ENCODE measurements at regions not wholly inside any gene's neighbourhood (a gene's known extent, or its start where the extent isn't known, plus 50 kb on each side); places are given as distances from the start of the nearest gene placed in this dataset.

DNA sequence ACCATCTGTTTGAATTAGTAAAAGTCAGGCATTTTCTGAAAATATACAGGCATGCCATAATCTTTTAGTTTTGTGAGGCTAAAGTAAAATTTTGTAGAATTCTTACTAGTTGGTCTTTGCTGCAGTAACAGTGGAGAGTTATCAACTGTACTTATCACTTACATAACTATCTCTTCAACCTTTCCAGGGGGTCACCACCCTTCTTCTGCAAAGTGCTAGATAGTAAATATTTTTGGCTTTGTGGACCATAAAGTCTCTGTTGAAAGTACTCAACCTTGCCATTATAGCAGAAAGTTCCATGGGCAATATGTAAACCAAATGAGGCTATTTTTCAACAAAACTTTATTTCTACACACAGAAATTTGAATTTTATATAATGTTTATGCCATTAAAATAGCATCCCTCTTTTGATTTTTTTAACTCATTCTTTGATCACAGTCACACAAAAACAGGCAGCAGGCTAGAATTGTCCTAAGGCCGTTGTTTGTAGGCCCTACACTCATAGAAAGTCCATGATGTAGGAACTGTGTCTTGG lies 59.5 kb upstream of the KLF6 start:
- DNase-seq (ENCODE audit: low read depth, low spot score) = no peak
- TF ChIP-seq, protein P1, sequence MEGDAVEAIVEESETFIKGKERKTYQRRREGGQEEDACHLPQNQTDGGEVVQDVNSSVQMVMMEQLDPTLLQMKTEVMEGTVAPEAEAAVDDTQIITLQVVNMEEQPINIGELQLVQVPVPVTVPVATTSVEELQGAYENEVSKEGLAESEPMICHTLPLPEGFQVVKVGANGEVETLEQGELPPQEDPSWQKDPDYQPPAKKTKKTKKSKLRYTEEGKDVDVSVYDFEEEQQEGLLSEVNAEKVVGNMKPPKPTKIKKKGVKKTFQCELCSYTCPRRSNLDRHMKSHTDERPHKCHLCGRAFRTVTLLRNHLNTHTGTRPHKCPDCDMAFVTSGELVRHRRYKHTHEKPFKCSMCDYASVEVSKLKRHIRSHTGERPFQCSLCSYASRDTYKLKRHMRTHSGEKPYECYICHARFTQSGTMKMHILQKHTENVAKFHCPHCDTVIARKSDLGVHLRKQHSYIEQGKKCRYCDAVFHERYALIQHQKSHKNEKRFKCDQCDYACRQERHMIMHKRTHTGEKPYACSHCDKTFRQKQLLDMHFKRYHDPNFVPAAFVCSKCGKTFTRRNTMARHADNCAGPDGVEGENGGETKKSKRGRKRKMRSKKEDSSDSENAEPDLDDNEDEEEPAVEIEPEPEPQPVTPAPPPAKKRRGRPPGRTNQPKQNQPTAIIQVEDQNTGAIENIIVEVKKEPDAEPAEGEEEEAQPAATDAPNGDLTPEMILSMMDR (IDR thresholded peaks at IDR 0.05; ENCODE audit: insufficient read depth, low read length, missing control alignments) = no peak
- ChIA-PET POLR2A (no interaction called here), CTCF (no interaction called here)
- H3K4me3 ChIP-seq (ENCODE audit: low read depth, low read length) = no peak overlapping the region

DNA sequence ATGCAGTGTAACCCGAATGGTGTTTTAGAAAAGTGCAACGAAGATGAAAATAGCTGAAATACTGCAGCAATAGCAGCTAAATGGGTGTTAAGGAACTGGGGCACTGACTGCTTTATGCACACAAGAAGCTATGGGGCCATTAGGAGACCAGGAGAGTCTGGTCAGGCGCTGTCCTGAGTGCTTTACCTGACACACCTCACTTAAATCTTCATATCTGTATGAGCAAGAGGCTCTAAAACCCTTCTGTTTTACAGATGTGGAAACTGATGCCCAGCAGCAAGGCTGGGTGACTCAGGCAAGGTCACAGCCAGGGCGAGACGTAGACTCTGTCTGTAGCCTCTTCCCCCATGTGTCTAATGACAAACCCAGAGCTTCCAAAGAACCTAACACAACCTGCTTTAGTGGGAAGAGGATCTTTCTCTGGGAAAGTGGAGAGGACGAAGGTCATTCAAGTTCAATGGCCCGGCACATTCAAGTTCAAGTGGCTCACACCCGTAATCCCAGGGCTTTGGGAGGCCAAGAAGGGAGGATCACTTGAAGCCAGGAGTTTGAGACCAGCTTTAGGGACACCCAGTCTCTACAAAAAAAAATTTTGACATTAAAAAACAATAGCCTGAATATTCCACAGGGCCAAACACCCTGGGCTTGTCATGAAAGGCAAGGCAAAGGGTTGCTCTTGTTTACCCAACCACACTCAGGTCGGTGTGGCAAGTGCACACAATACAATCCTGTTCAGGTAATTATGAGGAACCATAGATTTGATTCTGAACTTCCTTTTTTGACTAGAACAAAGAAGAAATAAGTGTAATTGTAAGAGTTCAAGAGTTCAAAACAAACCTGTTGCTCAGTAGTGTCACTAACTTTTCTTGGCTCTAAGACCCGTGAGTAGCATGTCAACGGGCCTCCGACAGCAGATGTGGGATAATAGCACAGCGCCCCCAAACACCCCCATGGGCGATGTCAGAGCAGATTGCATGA lies 53.7 kb upstream of the KLF6 start:
- CTCF ChIA-PET = interaction anchor here (0.6 kb wide), 1 partner anchor 646 kb away, joined by 3 read pairs; no protein-coding TSS in a partner anchor
- no peak overlapping the region for H3K4me3 ChIP-seq (ENCODE audit: low read depth, low read length)
- DNase-seq (ENCODE audit: low read depth, low spot score) = no peak
- TF ChIP-seq, protein P1 (IDR thresholded peaks at IDR 0.05; ENCODE audit: insufficient read depth, low read length, missing control alignments) = no peak
- POLR2A ChIA-PET = interaction anchor here (0.6 kb wide), 1 partner anchor 49 kb away, joined by 3 read pairs; no protein-coding TSS in a partner anchor

DNA sequence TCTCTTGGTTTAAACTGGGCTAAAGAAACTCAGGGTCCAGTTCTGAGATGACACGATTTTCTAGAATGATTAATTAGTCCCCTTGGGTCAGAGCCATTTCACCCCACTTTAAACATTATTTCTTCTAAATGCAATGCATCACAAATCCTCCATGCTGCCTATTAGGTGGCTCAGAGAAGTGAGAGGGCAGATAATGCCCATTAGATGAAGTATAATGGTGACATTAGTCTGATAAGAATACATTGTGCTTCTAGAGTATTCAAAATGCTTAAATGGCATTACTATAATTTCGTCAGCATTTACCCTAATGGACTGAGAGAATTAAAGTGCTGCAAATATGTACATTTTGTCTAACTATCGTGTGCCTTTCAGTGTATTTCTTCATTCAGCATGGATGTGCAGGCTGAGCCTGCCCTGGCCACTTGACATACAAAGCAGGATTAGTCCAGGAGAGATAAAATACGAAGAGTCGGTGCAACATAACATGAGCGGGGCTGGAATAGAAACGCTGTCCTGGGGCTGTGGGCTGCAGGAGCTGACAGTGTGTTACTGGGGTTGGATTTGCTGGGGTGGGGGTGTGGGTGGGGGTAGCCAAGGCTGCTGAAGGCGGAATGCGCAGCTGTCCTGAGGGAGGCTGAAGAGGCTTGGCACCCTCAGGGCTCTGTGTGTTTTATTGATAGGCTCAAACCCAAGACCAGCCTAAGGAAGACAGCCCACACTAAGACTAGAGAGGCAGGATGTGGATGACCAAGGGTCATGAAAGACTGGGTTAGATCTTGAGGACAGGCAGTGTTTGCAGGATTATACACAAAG lies 52.8 kb upstream of the KLF6 start:
- no peak for DNase-seq (ENCODE audit: low read depth, low spot score)
- no peak overlapping the region for H3K4me3 ChIP-seq (ENCODE audit: low read depth, low read length)
- CTCF ChIA-PET = interaction anchor here (0.6 kb wide), 1 partner anchor 645 kb away, joined by 3 read pairs; no protein-coding TSS in a partner anchor
- POLR2A ChIA-PET = interaction anchor here (0.6 kb wide), 1 partner anchor 50 kb away, joined by 3 read pairs; no protein-coding TSS in a partner anchor
- TF ChIP-seq, protein P1 (IDR thresholded peaks at IDR 0.05; ENCODE audit: insufficient read depth, low read length, missing control alignments) = no peak

DNA sequence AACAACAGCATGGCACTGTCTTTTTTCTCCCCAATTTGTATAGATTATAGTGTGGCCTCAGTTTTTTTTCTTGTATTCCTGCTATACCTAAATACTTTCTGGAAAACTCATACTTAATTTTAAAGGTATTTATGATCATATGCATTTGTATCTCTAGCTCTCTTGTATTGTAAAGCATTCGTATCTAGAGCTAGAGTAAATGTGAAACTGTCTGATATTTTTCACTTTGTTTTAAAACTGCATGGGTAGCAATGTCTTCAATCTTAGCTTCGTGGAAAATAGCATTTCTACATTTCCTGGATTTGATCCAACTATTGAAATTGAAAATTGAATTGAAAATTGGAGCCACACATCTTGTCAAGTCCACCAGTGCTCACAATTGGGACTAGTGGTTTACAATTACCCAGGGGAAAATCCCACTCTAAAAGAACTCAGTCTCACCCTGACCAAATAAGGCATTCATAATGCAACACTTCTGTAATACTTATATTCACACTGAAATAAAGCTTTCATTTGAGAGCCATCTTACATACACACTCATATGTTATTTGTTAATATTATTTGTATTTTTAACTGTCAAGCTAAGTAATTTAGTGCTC lies 51.3 kb upstream of the KLF6 start:
- CTCF ChIA-PET = no interaction called here
- POLR2A ChIA-PET = interaction anchor here (1.6 kb wide), 1 partner anchor 51 kb away, joined by 4 read pairs; the partner anchor contains the start of gene KLF6

DNA sequence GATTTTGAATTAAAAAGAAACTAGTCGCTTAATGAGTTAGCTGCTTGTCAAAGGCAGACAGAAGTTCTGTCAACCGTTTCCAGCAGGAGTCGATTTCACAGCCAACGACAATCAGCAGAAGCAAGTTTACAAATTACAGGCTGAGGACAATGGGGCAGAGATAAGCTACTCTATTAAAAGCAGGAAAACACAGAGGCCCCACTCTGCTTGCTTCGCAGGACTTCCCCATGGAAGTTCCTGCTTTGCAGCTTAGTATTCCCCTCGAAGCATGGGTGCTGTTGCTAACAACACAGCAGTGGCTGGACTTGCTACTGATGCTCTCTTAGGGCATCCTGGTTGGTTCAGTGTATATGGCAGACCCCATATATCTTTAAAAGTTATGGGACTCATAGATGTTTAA lies 50.8 kb upstream of the KLF6 start:
- CTCF ChIA-PET = no interaction called here
- TF ChIP-seq, protein P1 (IDR thresholded peaks at IDR 0.05; ENCODE audit: insufficient read depth, low read length, missing control alignments) = no peak
- H3K4me3 ChIP-seq (ENCODE audit: low read depth, low read length) = no peak overlapping the region
- DNase-seq (ENCODE audit: low read depth, low spot score) = no peak
- POLR2A ChIA-PET = interaction anchor here (1.6 kb wide), 1 partner anchor 51 kb away, joined by 4 read pairs; the partner anchor contains the start of gene KLF6

More for the DNA sequence above, 51.3 kb upstream of the KLF6 start:
- no peak overlapping the region for H3K4me3 ChIP-seq (ENCODE audit: low read depth, low read length)
- DNase-seq (ENCODE audit: low read depth, low spot score) = no peak
- TF ChIP-seq, protein P1 (IDR thresholded peaks at IDR 0.05; ENCODE audit: insufficient read depth, low read length, missing control alignments) = no peak

All from AG04449 (cell line).